ENCODE measurements at regions not wholly inside any gene's neighbourhood (a gene's known extent, or its start where the extent isn't known, plus 50 kb on each side); places are given as distances from the start of the nearest gene placed in this dataset.

- DNase-seq: no peak
Observed at GRCh38 chr7:81529785-81530184, 240.1 kb downstream of the HGF start.

GRCh38 chr7:81527651-81528050 lies 242.2 kb downstream of the HGF start:
- peak; percentile 1 for DNase-seq

- DNase-seq: no peak
Observed at GRCh38 chr7:81526971-81527370, 242.9 kb downstream of the HGF start.

- DNase-seq: no peak
Observed at GRCh38 chr7:81525841-81526240, 244.0 kb downstream of the HGF start.

- DNase-seq: no peak
Observed at GRCh38 chr7:81519886-81520285, 250.0 kb downstream of the HGF start.

GRCh38 chr7:81516898-81517297 lies 252.9 kb downstream of the HGF start:
- DNase-seq: no peak

- DNase-seq: peak; percentile 27
Observed at GRCh38 chr7:81515009-81515408, 254.8 kb downstream of the HGF start.

- no peak for DNase-seq
Observed at GRCh38 chr7:81514546-81514945, 255.3 kb downstream of the HGF start.

GRCh38 chr7:81510122-81510521 lies 259.7 kb downstream of the HGF start:
- no peak for DNase-seq

- DNase-seq: no peak
Observed at GRCh38 chr7:81507221-81507620, 262.6 kb downstream of the HGF start.

GRCh38 chr7:81506609-81507008 lies 263.2 kb downstream of the HGF start:
- DNase-seq: no peak

GRCh38 chr7:81503771-81504170 lies 266.1 kb downstream of the HGF start:
- no peak for DNase-seq

GRCh38 chr7:81503336-81503735 lies 266.5 kb downstream of the HGF start:
- no peak for DNase-seq

GRCh38 chr7:81501220-81501619 lies 268.6 kb downstream of the HGF start:
- DNase-seq: peak; percentile 62

- no peak for DNase-seq
Observed at GRCh38 chr7:81500631-81501030, 269.2 kb downstream of the HGF start.

GRCh38 chr7:81499262-81500116 lies 270.4 kb downstream of the HGF start:
- peak; percentile 83 for DNase-seq

- DNase-seq: no peak
Observed at GRCh38 chr7:81498176-81498575, 271.7 kb downstream of the HGF start.

- DNase-seq: no peak
Observed at GRCh38 chr7:81492910-81493309, 276.9 kb downstream of the HGF start.

GRCh38 chr7:81492240-81492639 lies 277.6 kb downstream of the HGF start:
- DNase-seq: no peak

GRCh38 chr7:81491573-81491972 lies 278.3 kb downstream of the HGF start:
- DNase-seq: no peak

- DNase-seq: no peak
Observed at GRCh38 chr7:81488210-81488609, 281.6 kb downstream of the HGF start.

GRCh38 chr7:81487516-81487915 lies 282.3 kb downstream of the HGF start:
- DNase-seq: no peak

GRCh38 chr7:81484261-81484660 lies 285.6 kb downstream of the HGF start:
- peak; percentile 98 for DNase-seq

- peak; percentile 45 for DNase-seq
Observed at GRCh38 chr7:81482600-81483186, 287.2 kb downstream of the HGF start.
